GM20000 (cell line): ENCODE measurements at regions not wholly inside any gene's neighbourhood (a gene's known extent, or its start where the extent isn't known, plus 50 kb on each side); places are given as distances from the start of the nearest gene placed in this dataset.

ENCODE experiments used
- DNase-seq: peaks from one replicate; pipeline ENCODE4 v3.0.0; 2012; ENCODE audit warnings: low spot score
- TF ChIP-seq, protein P1 (sequence below): IDR thresholded peaks from 2 replicates; pipeline ENCODE4 v1.5.1; 2012; ENCODE audit warnings: mild to moderate bottlenecking, control low read depth; ENCODE audit errors: extremely low read depth, missing control alignments

DNA sequence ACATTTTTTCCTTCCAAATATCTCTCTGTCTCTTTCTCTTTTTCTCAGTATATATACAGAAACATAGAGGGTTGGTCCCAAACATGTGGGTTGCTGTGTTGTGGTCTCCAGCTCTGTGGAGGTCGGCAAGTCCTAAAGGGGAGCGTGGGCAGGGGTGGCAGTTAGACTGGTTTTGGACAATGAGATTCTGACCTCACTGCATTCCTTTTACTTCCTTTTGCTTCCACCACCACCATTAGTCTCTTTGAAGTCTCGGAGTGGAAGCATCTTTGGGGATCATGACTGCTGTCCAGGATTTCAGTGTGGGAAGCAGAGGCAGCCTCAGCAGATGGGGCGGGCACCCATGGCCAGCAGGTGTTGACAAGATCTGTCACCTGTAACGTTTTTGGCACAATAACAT, 1091.8 kb downstream of the RAPGEF2 start:
- TF ChIP-seq, protein P1, sequence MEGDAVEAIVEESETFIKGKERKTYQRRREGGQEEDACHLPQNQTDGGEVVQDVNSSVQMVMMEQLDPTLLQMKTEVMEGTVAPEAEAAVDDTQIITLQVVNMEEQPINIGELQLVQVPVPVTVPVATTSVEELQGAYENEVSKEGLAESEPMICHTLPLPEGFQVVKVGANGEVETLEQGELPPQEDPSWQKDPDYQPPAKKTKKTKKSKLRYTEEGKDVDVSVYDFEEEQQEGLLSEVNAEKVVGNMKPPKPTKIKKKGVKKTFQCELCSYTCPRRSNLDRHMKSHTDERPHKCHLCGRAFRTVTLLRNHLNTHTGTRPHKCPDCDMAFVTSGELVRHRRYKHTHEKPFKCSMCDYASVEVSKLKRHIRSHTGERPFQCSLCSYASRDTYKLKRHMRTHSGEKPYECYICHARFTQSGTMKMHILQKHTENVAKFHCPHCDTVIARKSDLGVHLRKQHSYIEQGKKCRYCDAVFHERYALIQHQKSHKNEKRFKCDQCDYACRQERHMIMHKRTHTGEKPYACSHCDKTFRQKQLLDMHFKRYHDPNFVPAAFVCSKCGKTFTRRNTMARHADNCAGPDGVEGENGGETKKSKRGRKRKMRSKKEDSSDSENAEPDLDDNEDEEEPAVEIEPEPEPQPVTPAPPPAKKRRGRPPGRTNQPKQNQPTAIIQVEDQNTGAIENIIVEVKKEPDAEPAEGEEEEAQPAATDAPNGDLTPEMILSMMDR, result no peak
- no peak for DNase-seq

GRCh38 chr4:160202802-160203201, 1099.9 kb downstream of the RAPGEF2 start:
- no peak for DNase-seq

GRCh38 chr4:160212078-160212477, 1109.2 kb downstream of the RAPGEF2 start:
- no peak for DNase-seq
- TF ChIP-seq, protein P1, result no peak

More at GRCh38 chr4:160202802-160203201, 1099.9 kb downstream of the RAPGEF2 start:
- TF ChIP-seq, protein P1, result no peak

- no peak for DNase-seq
Measured at GRCh38 chr4:160213366-160213765, 1110.5 kb downstream of the RAPGEF2 start.

DNA sequence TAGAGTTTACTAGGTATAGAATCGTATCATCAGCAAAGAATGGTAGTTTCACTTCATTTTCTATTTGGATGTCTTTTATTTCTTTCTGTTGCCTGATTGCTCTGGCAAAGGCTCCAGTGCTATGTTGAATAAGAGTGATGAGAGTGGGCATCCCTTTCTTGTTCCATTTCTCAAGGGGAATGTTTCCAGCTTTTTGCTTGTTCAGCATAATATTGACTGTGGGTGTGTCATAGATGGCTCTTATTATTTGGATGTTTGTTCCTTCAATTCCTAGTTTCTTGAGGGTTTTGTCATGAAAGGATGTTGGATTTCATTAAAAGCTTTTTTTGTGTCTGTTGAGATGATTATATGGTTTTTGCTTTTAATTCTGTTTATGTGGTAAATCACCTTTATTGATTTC, 1114.5 kb downstream of the RAPGEF2 start:
- no peak for DNase-seq
- TF ChIP-seq, protein P1, result no peak

More at GRCh38 chr4:160213366-160213765, 1110.5 kb downstream of the RAPGEF2 start:
- TF ChIP-seq, protein P1, result no peak

- no peak for DNase-seq
- TF ChIP-seq, protein P1, result no peak
Measured at GRCh38 chr4:160224049-160224448, 1121.2 kb downstream of the RAPGEF2 start.

GRCh38 chr4:160233141-160233540, 1130.3 kb downstream of the RAPGEF2 start:
- TF ChIP-seq, protein P1, result no peak
- no peak for DNase-seq
